Stimulated activated CD8-positive, alpha-beta memory T cell treated with anti-CD3 and anti-CD28 coated beads, Interleukin-7, amount 100 ng/mL, for 48 hours (primary cell): ENCODE measurements at regions not wholly inside any gene's neighbourhood (a gene's known extent, or its start where the extent isn't known, plus 50 kb on each side); places are given as distances from the start of the nearest gene placed in this dataset.
"Not testable (repeated sequence)": the region's sequence is repeated elsewhere in the genome, so short reads cannot be mapped to it uniquely, and the experiment has no call there.

Experiments used
- DNase-seq, 2 donors: peaks; one replicate each; pipeline ENCODE4 v3.0.0-alpha.2; 2020; ENCODE audit warnings: low read depth in 1 of 2; ENCODE audit errors: extremely low read depth in 1 of 2

DNA sequence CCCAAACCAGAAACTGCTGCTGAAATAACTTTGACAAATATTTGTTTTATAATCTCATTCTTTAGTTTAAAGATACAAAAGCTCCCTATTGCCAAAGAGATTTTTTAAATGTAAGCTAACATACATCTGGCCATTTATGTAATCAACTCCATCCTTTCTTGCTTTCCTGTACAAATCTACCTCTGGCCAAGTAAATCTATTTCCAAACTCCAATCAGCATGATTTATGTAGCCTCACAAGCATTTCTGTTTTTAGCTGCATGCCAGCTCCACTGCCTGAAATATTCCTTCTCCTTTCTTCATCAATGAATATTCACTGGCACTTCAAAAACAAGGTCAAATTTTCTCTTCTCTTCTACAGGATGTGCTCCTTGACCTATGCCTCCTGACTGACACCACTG, 80.0 kb downstream of the SHOX2 start:
- no peak for DNase-seq

DNA sequence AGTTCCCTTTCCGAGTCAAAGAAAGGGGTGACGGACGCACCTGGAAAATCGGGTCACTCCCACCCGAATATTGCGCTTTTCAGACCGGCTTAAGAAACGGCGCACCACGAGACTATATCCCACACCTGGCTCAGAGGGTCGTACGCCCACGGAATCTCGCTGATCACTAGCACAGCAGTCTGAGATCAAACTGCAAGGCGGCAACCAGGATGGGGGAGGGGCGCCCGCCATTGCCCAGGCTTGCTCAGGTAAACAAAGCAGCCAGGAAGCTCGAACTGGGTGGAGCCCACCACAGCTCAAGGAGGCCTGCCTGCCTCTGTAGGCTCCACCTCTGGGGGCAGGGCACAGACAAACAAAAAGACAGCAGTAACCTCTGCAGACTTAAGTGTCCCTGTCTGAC, 86.3 kb downstream of the SHOX2 start:
- not testable (repeated sequence) for DNase-seq

DNA sequence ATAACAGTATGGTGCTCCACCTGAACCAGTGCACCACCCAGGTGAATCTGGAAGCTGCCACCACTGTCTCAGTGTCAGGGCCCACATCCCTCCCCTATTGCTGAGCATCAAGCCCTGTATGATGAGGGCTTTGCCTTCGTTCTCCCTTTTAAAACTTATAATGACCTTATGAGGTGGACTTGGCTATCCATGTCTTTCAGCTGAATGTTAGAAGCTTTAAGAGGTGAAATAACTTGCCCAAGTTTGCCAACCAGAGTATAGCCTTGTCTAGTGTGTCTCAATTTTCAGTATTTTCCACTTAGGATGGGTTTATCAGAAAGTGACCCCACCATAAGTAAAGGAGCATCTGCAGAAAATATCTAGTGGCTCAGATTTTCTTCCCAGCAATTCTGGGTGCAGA, 87.8 kb downstream of the SHOX2 start:
- no peak for DNase-seq

DNA sequence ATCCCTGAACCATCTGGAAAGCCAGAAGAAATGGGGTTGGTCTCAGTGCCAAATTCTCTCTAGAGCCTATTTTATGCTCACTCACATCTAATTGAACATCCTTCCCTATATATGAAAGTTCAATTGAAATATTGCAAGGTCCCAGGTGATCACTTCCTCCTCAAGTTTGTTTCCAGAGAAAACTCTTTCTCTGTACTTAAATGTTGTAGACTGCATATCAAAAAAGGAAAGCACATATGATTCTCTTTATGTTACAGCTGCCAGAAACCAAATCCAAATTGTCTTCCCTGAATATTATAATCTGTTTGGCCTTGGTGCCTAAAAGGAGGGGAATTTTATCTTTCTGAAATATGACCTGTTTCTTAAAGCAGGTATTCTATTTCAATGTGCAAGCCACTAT, 93.3 kb downstream of the SHOX2 start:
- DNase-seq, result no peak

DNA sequence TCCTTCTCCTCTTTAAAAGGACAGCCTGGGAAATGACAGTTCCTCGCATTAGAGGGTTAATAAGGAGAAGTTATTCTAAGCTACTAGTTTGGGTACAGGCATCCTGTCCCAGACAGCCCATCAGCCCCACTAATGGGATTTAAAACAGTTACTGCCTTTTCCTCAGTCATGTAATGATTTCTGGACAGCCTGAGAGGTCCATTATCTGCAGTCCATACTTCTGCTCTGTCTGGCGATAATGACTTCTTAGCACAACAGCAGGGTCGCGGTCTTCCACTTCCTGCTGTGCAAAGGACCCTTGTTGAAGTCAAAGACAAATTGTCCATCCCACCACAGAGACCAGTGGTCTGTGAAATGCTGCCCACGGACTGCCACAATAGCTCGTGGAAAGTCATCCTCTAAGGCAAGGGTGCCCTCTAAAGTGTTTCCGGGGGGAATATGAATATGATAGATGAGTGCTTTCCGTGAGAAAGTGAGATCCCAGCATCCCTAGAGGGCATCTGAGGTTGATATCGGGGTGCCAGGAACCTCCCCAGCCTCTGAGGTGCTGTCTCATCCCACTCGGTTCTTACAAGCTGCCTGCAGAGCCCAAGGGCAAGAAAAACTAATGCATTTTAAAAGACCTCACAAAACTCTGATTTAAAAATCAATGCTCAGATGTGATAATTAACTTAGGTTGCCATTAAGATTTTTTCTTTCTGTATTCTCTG, 100.7 kb downstream of the SHOX2 start:
- DNase-seq, result no peak

DNA sequence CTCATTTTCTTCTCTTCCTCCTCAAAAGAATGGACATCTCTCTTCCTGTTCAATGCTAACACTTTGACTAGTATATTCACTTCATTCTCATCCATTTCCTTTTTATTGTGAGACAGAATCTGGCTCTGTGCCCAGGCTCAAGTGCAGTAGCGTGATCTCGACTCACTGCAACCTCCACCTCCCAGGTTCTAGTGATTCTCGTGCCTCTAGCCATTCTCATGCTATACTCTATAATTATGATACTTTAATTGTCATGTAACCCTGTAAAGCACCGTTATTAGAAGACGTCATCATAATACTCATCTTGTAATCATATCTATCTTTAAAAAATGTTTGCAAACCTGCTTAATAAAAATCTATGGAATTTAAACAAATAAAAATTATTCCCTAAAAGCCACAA, 107.0 kb downstream of the SHOX2 start:
- no peak for DNase-seq

DNA sequence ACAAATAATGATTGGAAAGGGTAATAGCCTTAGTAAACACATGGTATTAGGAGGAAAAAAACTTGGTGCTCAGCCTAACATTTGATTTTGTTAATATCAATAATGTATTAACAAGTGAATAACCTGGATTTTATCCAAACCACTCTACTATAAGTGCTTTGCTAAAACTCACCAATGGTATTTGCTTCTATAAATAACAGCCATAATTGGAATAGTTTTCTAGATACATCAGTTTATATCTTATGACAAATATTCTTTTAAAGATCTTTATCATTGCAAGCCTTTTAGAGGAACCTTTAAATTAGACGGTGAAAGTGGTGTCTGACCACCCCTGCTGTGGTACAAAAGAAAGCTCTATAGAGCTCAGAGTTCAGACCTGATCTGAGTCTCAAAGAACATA, 123.9 kb downstream of the SHOX2 start:
- no peak for DNase-seq

DNA sequence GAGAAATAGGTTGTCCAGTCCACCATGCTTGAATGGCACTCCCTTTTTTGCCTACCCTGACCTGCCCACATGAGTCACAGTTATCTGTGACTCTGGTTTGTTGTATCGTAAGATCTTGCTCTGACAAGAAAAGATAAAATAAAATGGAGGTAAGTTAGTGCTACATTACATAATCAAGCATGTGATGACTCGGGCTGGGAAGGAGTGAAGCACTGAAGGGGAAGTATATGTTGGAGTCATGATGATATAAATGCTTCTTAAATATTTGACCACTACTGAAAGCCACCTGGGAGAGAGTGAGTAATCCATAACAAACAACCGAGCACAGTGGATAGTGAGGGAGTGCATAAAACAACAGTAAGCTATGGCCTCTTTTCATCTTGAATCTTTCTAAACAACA, 124.4 kb downstream of the SHOX2 start:
- DNase-seq, result no peak

DNA sequence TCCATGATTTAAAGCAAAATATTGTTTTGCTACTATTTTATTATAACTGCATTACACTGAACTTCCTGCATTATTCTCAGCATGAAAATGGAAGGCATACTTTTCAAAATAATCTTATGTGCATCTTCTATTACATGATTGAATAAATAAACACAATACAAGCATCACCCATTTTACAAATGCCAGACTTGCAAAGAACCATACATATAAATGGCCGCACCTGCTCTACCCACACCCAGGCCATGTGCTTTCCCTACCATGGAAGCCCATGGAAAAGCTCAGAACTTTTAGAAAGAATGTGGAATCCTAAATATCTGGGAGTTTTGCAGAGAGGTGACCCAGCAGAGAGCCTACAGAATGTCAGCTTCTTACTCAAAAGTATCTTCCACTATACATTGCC, 127.2 kb downstream of the SHOX2 start:
- no peak for DNase-seq

DNA sequence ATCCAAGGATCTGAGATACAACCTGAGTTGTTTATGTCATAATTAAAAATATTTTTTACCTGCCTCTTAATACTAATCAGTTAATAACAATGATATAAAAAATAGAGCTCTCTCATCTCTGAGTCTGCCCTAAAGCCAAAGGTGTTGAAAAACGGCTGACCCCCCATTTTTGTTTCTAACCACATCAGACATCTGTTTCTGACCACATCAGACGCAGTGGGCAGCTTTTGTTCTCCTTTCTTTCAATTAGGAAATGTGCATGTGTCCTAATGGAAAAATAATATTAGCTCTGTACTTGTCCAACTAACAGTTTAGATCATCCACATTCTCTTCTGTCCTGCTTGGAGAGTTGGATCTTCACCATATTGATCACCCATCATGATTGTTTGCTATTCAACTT, 144.6 kb downstream of the SHOX2 start:
- DNase-seq, result no peak

DNA sequence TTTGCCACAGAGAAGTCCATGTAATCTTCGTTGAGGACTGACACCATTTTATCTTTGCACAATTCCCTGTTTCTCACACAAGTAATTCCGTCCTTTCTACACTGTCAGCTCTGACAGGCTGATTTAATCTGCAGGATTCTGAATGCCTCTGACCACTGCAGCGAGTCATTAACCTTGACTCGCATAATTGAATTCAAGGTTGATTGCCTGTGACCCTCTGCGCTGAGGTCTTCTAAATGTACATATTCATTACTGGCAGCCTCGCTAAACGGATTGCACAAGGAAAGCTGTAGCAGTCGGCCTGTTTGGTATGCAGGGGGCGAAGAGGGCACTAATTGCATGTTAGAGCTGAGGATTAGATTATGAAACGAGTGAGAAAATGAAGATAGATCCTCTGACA, 147.8 kb downstream of the SHOX2 start:
- no peak for DNase-seq

DNA sequence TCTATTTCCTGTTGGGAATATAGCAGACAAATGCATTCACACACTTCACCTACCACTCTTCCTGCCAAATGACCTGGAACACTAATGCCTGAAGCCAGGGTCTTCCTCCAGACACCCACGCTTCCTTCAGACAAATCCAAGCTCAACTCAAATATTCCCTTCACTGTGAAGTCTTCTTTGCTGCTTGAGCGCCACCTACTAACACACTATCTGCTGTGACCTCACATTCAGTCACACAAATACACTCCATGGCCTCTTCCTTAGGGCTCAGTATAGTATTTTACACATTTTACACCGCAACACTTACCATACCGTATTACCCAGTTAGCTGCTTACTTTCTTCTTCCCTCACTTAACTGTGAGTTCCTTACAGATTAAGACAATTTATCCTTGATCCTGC, 149.4 kb downstream of the SHOX2 start:
- no peak for DNase-seq

DNA sequence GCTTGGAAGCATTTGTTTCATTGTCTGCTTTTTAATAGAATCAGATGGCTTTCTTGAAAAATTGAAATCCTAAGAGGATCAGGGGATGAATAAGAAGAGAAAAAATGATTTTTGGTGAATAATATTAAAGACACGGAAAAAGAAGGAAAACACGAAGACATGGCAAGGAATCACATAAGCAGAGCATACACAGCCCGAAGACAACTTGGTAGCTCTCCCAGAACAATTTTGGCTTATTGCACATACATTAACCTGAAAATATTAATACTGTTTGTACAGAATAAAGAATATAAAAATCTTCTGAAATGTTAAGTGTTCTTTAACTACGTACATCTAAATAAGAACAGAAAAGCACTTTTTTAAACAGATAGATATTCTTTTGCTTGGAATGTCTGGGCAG, 150.0 kb downstream of the SHOX2 start:
- no peak for DNase-seq

DNA sequence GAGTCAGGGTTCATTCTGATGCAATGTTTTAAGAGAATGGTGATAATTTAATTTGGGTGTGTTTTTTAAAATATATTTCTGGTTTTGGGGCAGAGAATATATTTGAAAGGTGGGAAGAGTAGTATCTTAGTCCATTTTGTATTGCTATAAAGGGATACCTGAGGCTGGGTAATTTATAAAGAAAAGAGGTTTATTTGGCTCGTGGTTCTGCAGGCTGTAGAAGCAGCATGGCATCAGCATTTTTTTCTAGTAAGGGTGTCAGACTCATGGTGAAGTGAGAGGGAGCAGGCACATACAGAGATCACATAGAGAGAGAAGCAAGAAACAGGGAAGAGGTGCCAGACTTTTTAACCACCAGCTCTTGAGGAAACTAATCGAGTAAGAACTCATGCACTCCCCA, 152.7 kb downstream of the SHOX2 start:
- DNase-seq, result no peak

DNA sequence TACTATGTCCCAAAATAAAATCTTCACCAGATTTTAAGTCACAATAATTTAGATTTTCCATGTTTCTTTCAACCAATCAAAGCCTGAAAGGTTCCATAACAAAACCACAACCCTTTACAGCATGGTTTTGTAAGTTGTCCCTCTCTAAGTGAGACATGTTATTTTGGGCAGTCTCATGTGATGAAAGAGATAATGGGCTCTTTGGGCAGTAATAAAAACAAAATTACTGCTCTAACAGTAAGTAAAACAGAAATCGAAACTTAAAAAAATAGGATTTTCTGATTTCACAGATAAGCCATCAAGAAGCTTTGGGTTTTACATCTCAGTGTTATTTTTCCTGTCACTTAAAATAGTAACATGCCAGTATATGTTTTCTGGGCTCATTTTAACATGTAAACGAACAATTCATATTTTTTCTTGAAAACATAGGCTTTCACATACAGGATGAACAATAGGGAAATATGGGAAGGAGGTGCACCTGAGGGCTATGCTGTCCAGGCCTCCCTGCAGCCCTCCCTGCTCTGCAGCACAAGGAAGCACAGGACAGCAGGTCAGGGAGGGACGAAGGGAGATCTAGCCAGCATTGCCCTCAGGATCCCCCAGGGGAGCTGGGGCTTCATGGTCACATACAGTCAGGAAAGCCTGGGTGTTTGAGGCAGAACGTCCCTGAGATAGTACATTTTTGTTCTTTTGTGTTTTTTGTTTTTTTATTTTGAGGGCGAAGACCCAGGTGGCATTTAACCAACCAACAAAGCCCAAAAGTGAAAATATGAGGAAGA, 157.4 kb downstream of the SHOX2 start:
- DNase-seq, result no peak

DNA sequence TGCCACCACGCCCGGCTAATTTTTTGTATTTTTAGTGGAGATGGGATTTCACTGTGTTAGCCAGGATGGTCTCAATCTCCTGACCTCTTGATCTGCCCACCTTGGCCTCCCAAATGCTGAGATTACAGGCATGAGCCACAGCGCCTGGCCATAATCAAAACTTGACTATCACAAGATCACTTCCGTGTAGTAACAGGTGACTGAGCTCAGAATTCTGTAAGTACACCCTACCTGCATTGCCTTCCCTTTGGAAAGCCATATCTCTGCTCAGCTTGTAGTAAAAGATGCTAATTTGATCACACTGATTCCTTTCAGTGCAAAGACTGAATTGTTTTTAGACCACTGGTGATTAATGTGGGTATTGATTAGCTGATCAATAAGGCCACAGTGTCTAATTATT, 167.1 kb downstream of the SHOX2 start:
- no peak for DNase-seq

DNA sequence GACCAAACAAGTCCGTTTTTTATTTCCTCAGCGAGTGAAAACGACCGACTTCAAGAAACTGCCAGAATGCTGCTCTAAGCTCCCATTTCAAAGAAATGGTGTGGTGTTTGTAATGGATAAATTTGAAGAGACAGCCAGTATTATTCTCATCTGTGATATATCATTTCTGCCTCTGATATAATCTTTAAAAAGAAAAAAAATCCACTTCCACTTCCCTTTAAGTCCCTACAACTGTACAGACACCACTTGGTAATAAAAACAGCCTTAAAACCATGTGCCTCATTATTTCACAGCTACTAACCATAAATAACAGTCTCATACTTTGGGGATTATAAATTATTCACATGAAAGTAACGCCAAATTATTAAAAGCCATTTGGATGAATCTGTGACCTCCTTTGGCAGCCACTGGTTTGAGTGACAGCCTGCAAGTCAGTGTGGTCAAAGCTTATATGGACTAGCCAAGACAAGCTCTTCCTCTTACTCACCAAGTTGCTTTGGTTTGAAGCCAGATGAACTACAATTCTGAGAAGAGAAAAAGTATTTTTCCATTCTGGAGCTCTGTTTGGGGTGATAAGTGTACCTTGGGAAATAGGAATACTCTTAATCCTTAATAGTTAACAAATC, 168.0 kb downstream of the SHOX2 start:
- DNase-seq, result no peak

DNA sequence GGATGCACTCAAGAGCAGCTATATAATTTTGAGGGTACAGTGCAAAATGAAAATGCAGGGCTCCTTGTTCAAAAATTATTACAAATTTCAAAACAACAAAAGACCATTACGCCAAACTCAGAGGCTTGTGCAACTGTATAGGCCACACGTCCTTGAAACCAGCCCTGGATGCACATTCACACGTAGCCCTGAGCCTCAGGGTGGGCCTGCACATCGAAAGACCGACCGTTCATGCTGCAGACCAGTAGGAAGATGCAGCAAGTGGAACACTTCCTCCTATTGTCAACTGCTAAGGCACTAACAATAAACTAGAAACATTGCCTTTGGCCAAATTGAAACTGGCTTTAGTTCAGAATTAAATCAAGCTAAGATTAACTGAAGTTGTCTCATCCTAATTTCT, 174.7 kb downstream of the SHOX2 start:
- DNase-seq, result no peak

DNA sequence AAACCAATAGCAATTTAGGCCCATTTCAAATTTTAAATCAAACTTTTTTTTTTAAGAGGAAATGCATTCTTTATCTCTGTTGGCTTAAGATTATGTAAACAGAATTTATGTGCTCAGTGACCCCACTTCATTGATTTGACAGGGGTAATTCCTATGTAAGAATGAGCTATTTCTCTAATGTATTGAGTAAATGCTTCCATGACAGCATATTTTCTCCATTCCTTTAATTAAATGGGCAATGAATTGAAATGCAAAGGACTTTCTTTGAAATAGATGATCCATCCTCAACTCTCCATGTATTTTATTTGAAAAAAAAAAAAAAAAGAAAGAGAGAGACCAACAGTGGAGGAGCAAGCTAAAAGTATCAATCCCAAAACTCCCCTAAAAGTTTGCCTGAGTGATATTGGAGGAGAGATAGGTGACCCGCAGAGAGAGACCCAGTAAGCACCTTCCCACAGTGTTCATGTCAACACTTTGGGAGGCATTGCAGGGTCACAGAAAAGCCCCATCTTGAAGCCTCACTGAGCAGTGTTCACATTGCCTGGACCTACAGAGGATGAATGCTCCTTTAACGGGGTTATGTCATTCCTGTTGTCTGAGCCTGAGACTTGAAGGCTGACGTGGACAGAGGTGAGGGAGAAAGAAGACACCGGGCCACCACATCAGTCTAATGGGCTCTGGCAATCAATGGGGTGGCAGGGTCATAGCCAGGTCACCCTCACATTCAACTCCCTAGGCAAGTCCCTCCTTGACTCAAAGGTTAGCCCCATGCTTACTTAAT, 176.0 kb downstream of the SHOX2 start:
- no peak for DNase-seq

DNA sequence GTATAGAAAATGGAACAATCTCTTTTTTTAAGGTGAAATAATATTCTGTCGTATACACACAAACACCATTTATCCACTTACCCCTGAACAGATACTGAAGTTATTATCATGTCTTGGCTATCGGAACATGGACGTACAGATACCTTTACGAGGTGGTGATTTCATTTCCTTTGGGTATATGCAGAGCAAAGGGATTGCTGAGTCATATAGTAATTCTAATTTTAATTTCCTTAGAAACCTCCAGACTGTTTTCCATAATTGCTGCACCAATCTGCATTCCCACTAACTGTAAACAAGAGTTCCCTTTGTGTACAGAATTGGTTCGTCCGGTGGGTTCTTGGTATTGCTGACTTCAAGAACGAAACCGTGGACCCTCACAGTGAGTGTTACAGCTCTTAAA, 179.4 kb downstream of the SHOX2 start:
- no peak for DNase-seq

DNA sequence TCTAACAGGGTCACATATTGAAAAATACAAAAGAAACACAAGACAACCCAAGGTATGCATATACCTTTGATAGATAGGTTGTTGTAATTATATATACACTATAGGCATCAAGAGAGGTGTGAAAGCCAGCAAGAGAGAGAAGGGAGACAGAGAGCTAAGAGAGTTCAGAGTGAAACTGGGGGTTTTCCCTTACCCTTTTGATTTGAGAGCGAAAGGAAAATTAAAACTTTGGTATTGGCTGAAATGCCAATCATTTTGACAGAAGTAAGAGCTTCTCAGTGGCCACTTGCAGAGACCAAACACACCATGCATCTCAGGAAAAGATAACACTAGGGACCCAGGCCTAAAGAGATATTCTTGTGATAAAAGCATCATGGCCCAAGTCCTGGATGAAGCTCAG, 183.6 kb downstream of the SHOX2 start:
- DNase-seq, result no peak
